ENCODE measurements at regions not wholly inside any gene's neighbourhood (a gene's known extent, or its start where the extent isn't known, plus 50 kb on each side); places are given as distances from the start of the nearest gene placed in this dataset.

DNA sequence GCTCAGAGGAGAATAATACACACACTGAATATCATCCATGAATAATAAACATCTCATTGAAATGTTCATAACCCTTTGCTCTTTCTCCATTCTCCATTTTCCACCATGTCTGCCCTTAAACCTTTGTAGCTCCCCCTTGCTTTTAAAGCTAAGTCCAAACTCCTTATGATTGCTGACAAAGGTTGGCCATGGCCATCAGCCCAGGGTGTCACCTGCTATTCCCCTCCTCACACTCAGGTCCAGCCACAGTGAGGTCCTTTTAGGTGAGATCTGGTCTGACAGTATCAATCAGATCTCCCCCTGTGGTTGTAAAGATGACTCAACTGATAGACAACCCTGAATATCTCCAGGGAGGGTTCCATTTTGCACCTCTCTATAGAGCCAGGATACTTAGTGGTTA lies 181.5 kb upstream of the PDE1C start:
- TF ChIP-seq, protein P1, sequence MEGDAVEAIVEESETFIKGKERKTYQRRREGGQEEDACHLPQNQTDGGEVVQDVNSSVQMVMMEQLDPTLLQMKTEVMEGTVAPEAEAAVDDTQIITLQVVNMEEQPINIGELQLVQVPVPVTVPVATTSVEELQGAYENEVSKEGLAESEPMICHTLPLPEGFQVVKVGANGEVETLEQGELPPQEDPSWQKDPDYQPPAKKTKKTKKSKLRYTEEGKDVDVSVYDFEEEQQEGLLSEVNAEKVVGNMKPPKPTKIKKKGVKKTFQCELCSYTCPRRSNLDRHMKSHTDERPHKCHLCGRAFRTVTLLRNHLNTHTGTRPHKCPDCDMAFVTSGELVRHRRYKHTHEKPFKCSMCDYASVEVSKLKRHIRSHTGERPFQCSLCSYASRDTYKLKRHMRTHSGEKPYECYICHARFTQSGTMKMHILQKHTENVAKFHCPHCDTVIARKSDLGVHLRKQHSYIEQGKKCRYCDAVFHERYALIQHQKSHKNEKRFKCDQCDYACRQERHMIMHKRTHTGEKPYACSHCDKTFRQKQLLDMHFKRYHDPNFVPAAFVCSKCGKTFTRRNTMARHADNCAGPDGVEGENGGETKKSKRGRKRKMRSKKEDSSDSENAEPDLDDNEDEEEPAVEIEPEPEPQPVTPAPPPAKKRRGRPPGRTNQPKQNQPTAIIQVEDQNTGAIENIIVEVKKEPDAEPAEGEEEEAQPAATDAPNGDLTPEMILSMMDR (conservative IDR thresholded peaks at IDR 0.05; ENCODE audit: low read length), result no peak
- no peak for TF ChIP-seq EZH2phosphoT487 (IDR thresholded peaks at IDR 0.05; ENCODE audit: borderline replicate concordance)

All from Loucy (cell line).